ENCODE measurements at regions not wholly inside any gene's neighbourhood (a gene's known extent, or its start where the extent isn't known, plus 50 kb on each side); places are given as distances from the start of the nearest gene placed in this dataset.

DNA sequence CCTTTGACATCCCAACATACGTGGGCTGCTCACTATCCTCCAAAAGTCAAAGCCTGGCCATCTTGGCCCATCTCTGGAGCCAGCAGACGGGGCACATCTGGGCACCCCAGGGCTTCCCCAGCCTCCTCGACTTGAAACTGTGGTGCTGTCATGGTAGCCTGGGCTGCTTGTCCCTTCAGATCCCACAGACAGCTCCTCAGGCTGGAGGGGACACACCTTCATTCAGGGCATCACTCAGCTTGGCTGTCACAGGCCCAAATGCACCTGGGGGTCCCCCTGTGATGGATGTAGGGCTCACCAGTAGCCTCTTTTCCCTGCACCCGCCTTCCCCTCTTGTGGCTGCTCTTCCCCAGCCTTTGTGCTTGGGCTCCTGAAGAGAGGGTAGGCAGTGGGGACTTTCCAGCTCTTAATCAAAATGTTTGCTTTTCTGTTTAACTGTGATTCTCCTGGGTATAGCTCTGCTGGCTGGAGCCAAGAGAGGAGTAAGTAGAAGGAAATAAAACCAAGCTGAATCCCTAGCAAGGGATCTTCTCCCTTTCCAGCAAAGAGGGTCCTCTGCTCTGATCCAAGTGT lies 92.3 kb downstream of the GYPC start:
- FAIRE-seq = no peak
- no peak for DNase-seq (ENCODE audit: low spot score)

DNA sequence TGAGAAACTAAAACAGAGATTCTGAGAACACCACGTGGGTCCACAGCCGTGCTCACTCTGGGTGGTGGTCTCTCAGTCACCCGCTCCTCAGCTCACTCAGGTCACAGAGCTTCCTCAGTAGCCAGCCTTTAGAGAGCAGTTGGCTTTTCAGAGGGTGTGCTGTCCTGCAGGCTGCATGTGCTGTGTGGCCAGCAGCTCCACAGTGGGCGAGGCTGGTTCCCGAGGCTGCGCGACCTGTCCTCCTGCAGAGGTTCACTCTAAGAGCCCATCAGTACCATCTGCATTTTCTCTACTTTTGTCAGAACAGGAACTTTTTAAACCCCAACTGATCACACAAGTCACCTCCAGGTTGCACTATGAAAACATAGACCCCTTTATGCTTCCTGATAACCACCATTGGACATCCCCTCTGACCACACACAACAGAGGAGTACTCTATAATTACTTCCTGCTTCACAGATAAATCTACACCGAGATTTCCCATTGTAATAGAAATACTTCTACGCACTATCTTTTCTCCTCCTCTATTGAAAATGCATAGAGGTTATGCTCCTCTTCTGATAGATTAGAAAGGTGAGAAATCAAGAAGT lies 93.1 kb downstream of the GYPC start:
- FAIRE-seq = no peak
- no peak for DNase-seq (ENCODE audit: low spot score)

DNA sequence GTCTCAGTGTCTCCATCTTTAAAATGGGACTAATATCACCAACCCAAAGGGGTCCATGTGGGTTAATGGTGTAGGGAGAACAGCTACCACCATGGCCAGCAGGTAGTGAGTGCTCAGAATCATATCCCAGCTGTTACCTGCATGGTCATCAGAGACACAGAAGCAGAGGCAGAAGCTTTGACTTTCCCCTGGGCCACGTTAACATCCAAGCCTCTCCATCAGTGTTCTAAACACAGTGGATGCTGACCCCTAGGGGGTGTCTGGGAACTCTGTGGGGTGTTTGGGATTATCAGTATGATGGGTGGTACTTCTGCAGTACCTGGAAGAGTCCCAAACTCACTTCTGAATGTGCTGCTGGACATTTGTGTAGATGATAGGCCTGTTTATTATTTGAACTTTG lies 93.6 kb downstream of the GYPC start:
- no peak for DNase-seq (ENCODE audit: low spot score)
- no peak for FAIRE-seq

DNA sequence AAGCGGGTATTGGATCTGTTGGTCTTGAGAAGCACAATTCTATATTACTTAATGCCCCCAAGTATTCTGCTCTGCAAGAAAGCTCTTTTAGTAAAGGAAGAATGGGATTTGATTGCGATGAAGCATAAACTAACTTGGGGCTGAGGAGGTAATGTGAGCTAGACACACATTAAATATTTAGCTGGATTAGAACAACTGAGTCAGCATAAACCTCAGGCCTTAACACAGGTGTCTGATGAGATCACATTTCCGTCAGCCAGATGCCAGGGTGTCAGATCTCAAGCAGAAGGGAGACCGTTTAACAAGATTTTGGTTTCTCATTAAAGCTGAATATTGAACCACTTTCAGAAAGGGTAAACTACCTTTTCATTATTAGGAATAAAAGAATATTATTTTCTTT lies 94.5 kb downstream of the GYPC start:
- DNase-seq (ENCODE audit: low spot score) (no peak), FAIRE-seq (no peak)

DNA sequence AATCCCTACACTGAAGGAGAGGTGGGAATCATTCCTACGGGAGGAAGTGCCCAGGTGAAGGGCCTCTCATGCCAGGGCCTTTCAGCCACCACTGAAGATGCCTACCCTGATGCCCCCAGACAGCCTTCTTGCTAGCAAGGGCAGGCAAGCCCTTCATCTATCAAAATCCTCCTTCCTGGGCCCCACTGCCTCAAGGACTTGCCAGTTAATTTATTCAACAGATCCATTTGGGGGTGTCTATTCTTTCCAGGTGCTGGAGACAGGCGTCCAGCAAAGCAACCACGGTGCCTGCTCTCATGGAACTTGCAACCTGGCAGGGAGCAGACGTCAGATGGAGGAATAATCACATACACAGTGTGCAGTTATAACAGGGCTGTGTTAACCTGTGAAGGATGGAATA lies 95.5 kb downstream of the GYPC start:
- no peak for FAIRE-seq

DNA sequence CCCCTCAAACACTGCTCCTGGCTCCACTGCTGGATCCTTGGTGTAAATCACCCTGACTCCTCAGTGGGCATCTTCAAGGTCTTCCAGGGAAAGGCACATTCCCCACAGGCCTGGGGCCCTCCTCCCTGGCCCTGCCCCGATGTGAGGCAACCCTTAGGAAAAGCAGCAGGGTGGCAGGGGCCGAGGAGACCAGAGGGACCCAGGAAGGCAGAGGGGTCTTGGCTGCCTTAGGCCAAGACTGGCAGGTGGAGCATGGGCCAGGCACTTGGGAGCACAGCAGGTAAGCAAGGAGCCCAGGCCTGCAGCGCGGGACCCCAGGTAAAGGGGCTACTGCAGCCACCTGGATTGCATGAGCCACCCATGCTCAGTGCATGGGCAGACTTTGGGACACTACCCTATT lies 96.9 kb downstream of the GYPC start:
- DNase-seq (ENCODE audit: low spot score) (no peak), FAIRE-seq (no peak)

More for the DNA sequence above, 95.5 kb downstream of the GYPC start:
- DNase-seq (ENCODE audit: low spot score) = no peak

DNA sequence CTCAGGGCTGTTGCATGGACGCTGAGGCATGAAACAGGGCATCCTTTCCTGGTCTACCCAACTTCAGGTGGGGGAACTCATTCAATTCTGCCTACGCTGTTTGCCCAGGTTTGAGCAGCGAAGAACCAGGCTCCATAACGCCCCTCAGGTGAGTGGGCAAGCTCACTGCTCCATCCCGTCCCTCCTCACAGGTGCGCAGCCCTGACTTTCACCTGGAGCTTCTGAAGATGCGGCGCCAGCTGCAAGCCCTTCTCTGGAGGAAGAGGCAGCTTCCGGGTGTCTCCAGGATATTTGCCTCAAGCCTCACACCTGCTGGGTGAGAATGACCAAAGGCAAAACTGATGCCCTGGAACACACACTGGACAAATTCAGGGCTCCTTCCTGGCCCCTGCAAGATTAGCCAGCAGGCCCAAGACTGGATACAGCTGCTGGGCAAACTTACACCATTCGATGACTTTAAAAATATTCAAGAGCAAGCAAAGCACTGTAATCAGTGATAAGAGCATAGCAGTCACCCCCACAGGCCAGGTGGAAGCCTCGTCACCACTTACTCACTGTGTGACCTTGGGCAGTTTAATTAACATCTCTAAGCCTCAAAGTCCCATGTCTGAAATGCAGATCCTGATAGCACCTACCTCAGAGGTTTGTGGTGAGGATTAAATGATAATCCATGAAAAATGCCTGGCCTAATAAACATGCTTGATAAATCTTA lies 97.7 kb downstream of the GYPC start:
- FAIRE-seq = no peak
- DNase-seq (ENCODE audit: low spot score) = no peak

DNA sequence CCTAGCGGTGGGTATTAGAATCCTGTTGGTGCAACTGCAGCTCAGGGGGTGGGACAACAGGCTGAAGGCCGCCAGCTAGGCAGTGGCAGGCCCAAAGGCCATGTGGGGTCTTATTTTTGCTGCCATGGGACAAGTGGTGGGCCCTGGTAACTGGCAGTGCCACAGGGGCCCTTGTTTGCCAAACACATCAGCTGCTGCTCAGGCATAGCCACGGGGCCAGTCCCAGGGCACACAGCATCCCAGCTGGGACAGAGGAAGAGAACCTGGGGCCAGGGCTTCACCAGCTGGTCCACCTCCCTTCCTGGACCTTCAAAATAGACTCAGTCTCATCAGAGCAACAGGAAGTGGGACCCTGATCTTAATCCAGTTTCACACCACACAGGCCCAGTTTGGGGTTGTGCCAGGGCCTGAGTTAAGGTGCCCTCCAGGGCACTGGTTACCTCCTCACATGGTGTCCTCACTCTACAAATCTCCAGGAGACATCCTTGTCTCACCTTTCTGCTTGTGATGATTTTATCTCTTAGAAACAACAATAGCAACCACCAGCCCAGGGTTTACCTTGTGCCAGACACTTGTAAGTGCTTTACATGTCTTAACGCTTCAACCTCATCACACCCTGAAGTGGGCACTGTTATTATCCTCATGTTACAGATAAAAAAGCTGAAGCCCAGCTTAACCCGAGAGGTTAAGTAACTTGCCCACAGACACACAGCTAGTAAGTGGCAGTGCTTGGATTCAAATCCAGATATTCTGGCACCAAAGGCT lies 98.5 kb downstream of the GYPC start:
- DNase-seq (ENCODE audit: low spot score) = no peak
- FAIRE-seq = no peak

DNA sequence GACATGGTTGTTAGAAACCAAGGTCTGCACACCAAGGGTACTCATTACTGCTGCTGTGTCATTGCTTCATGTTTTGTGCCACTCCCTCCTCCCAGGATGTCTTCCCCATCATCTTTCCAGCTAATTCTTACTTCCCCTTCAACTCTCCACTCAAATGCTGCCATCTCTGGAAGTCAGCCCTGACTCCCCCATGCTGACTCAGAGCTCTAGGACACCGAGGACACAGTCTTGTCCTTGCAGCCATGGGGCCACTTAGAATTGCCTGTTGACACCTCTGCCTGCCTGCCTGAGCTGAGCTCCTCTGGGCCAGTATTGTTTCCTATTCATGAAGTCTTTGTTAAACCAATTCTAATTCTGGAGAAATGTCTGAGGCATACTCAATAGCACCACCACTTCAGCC lies 100.2 kb downstream of the GYPC start:
- DNase-seq (ENCODE audit: low spot score) (no peak), FAIRE-seq (no peak)

DNA sequence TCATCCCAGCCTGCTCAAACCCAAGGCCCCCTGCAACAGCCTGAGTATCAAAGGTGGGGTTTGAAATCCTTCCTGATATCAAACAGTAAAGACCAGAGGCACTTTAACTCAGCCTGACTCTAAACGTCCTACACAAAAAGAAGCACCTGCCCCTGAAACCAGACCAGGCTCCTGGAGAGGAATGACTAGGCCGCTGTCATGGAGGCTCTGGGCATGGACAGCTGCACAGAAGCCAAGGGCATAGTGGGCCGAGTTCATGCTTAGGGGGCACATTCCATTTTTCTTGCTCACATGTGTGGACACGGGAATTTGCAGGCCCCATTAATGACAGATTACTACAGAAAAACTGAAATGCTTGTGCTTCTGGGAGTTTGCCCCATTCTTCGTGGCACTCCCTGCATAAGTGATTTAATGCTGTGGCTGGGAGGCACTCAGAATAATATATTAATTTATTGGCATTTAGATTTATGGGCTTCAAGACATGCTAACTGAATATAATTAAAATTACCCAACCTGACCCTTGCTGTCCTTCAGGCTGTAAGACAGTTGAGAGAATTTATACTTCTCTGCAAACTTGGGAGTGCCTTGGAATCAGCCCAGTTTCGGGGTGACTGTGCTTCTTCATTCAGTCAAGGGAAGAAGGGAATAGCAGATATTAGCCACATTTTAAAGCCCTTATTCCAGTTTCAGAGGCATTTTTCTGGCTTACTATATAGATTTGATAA lies 105.5 kb downstream of the GYPC start:
- no peak for FAIRE-seq
- no peak for DNase-seq (ENCODE audit: low spot score)

DNA sequence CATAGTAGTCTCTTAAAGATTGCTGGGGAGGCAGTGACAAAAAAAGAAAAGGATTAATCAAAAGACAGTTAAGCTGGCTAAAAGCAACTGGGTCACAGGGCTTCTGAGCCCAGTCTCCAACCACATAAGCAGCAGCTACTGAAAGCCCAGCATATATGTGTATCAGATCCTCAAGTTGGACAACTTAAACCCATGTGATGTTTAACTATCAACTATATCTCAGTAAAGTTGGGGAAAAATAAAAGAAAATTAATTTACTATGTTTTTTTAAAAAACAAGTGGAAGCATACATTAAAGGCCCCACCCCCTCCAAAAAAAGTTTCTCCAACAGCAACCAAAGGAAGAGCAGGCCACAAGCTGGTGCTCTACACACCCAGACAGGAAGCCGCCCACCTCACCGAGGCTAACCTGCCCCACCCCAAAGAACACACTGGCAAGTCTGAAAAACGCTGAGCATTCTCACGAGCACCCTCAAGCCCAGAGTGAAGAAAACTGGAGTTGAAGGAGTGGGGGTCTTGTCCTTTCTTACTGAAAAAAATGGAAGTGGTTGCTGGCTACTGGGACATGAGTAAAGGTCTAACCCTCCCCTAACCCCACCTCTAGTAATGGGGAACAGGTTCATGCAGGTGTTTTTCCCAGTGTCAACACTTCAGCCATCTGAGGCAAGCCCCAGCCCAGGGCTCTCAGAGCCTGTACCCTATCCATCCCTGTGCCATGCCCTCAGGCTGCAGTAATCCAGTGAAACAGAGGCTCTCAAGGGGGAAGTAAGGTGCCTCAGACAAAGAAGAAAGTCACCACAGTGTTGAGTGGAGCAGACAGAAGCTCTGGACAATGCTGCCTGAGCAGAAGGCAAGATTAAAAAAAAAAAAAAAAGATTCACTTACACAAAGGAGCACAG lies 106.3 kb downstream of the GYPC start:
- no peak for DNase-seq (ENCODE audit: low spot score)
- FAIRE-seq = no peak

DNA sequence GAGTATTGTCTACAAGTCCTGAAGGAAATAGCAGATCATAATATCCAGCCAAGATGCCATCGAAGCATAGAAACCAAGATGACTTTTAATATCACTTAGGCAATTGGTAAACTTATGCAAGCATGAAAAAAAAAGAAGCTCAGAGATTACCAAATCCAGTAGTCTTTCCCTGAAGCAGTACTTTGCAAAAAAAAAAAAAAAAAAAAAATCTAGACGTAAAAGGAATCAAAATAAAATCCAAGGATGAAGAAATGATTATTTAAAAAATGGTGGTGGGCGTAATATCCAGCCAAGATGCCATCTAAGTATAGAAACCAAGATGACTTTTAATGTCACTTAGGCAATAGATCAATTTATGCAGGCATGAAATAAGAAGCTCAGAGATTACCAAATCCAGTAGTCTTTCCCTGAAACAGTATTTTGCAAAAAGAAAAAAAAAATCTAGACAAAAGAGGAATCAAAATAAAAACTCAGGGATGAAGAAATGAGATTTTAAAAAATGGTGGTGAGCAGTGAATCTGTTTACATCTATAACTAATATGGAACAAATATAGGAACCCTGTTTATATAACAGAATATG lies 108.8 kb downstream of the GYPC start:
- no peak for DNase-seq (ENCODE audit: low spot score)
- FAIRE-seq = no peak

DNA sequence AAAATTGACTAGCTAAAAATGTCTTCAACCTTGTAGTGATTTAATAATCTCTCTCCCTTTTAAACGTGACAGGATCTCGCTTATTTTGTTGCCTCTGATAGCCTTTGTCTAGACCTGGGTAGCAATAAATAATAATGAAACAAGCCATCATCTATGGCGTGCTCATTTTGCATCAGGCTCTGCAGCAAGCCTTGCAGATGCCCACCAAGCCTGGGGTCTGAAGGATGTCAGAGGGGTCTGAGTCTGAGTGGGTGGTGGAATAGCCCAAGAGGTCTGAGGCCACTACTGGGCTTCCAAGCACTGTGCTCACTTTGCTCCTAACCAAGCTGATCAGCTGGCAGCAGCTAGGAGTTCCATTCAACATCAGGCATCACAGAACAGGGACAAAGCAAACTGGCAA lies 109.4 kb downstream of the GYPC start:
- DNase-seq (ENCODE audit: low spot score) (no peak), FAIRE-seq (no peak)

DNA sequence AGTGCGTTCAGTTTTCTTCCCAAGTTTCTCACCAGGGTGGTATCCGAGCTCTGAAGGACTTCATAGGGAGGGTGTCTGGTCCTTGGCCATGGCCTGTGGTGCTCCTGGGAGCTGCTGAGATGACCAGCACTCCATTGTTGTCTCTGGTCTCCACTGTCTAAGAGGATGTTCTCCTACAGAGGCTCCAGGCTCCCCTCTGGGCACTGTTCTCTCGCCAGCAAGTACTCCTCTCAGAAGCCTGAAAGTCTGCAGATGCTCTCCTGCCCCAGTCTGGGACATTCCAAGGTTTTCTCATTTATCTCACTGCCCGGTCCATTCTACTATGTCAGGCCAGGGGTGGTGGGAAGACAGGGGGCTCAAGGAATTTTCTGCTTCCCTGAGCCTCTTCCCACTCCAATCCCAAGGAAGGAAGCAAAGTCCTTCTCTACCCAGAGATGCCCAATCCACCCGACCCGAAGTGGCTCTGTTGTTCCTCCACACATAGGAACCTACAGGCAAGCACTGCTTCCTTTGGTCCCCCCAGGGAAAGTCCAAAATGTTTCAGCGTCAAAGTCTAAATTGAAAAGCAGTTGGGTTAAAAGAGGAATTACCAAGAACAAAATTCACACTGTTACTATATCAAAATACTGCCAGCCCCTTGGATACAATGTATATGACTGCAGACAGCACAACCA lies 110.5 kb downstream of the GYPC start:
- no peak for FAIRE-seq
- DNase-seq (ENCODE audit: low spot score) = no peak

DNA sequence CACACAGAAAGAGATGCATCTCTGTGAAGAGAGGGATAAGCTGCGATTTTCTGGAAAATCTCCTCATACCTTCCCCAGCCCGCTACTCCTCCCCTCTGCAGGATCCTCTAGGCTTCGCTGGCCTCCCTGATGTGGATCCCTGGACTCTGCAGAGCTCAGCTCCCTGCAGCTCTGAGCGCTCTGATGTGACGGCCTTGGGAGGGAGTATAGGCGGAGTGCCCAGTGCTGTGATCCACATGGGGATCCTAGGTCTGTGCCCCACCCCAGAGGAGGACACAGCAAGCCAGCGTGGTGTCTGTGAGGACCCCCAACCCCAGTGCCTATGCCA lies 111.0 kb downstream of the GYPC start:
- FAIRE-seq = no peak
- DNase-seq (ENCODE audit: low spot score) = no peak

DNA sequence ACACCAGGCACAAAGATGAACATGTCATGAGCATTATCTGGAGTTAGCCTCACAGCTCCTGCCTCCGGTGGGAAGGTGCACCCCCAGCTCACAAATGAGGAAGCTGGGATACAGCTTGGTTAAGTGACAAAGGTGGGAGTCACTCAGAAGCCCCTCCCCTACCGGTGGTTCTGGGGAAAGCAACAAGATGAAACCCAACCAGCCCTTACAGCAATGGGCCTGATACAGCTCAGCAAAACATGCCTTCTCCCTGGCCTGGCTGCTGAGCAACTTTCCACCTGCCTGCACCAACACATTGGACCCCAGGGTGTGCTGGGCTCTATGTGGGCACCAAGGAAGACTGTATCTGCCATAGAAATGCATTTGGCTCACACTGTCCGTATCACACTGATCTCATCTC lies 113.2 kb downstream of the GYPC start:
- DNase-seq (ENCODE audit: low spot score) = no peak
- FAIRE-seq = no peak

DNA sequence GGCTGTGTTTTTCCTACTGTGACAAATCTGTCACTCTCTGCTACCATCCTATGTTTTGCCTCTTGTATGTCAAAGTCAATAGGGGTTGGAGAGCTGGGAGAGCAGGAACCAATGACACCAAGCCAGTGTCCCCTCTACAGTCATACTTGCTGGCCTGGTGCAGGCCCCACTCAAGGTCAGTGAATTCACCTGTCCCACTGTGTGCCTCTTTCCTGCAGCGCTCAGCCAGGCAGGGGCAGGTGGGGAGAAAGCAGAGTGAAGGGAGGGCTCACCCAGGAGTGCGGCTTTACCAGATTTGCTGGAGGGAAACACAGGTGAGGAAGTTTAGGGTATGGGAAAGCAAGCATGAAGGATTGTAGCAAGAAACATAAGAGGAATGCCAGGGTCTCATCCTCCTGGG lies 114.5 kb downstream of the GYPC start:
- DNase-seq (ENCODE audit: low spot score) (no peak), FAIRE-seq (no peak)

DNA sequence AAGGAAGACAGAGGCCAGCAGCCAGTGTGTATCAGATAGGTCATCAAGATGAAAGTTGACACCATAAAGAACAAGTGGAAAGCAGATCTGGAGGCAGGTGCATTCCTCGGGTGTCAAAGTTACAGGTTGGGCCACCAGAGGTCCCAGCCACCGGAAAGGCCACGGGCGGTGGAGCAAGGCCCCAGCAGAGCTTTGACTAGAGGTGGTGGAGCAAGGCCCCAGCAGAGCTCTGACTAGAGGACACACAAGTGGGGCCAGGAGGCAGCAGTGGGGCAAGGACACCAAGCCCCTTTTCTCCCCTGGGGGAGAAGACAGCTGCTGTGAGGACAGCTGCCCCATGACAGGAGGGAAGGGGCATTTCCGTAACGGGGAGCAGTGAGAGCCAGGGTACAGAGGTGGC lies 115.1 kb downstream of the GYPC start:
- FAIRE-seq (no peak), DNase-seq (ENCODE audit: low spot score) (no peak)

DNA sequence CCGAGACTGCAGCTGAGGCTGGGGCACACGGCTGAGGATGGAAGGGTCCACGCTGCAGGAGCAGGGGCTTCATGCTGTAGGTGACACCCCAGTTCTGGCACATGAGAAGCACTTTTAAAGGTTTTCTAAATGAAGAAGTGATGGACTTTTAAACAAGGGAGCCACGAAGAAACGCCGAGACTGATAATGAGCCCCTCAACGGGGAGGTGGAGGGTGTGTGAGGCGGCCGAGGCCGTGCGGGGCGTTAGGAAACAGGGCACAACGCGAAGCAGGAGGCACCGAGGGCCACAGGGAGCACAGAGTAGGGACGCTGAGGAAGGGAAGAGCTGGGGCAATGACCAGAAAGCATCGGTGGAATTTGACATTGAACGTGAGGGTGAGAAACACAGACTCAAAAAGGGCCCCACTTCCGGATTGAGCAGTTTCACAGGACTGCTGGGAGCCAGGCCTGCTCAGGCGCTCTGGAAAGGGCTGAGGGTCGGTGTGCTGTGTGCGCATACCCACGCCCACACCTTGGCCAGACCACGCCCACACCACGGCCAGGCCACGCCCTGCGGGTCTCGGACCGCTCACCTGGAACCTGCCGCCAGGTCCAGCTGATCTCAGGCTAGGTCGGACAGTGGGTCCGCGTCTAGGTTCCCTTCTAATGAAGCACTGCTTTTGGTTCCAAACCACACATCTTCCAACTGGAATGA lies 115.7 kb downstream of the GYPC start:
- no peak for DNase-seq (ENCODE audit: low spot score)
- no peak for FAIRE-seq
